OCI-LY1 (cell line): ENCODE measurements at regions not wholly inside any gene's neighbourhood (a gene's known extent, or its start where the extent isn't known, plus 50 kb on each side); places are given as distances from the start of the nearest gene placed in this dataset.

Source experiments
- H2AFZ ChIP-seq: fragments of 200-600 bp; sonication (generic), shearing (Covaris generic); 2 replicates; pipeline ENCODE4 v1.6.0; 2014; ENCODE audit warnings: antibody characterized with exemption, mild to moderate bottlenecking, low read length
- H3F3A ChIP-seq: fragments of 200-600 bp; sonication (generic), shearing (Covaris generic); 2 replicates; pipeline ENCODE4 v1.6.0; 2014; ENCODE audit warnings: mild to moderate bottlenecking, antibody characterized with exemption, low read length, moderate library complexity; ENCODE audit not compliant: insufficient read depth
- H3K27ac ChIP-seq: fragments of 200-600 bp; sonication (generic); 2 replicates; pipeline ENCODE4 v1.5.1; 2014; ENCODE audit warnings: low read length, mixed run types, mild to moderate bottlenecking, low read depth; ENCODE audit not compliant: poor library complexity, severe bottlenecking
- H3K27me3 ChIP-seq: fragments of 200-600 bp; sonication (generic); 2 replicates; pipeline ENCODE4 v1.6.0; 2014; ENCODE audit warnings: antibody characterized with exemption, mild to moderate bottlenecking, low read length, moderate library complexity; ENCODE audit not compliant: insufficient read depth
- H3K36me3 ChIP-seq: fragments of 200-600 bp; sonication (generic); 2 replicates; pipeline ENCODE4 v1.6.1; 2014; ENCODE audit warnings: mild to moderate bottlenecking, antibody characterized with exemption, low read length, moderate library complexity, mixed read lengths; ENCODE audit not compliant: insufficient read depth
- H3K4me1 ChIP-seq: fragments of 200-600 bp; sonication (generic); 2 replicates; pipeline ENCODE4 v1.5.1; 2014; ENCODE audit warnings: mild to moderate bottlenecking, low read length, moderate library complexity; ENCODE audit not compliant: insufficient read depth, severe bottlenecking
- H3K4me2 ChIP-seq: fragments of 200-600 bp; sonication (generic), shearing (Covaris generic); 2 replicates; pipeline ENCODE4 v1.6.1; 2014; ENCODE audit warnings: low read length
- H3K4me3 ChIP-seq: fragments of 200-600 bp; sonication (generic); 2 replicates; pipeline ENCODE4 v1.5.1; 2014; ENCODE audit warnings: low read length, low read depth, mild to moderate bottlenecking, mixed read lengths; ENCODE audit not compliant: poor library complexity, severe bottlenecking
- H3K79me2 ChIP-seq: fragments of 200-600 bp; shearing (Covaris generic); 2 replicates; pipeline ENCODE4 v1.6.1; 2016; ENCODE audit warnings: mixed run types, low read length, mixed read lengths; ENCODE audit not compliant: insufficient read depth
- H3K9ac ChIP-seq: fragments of 200-600 bp; sonication (generic), shearing (Covaris generic); 2 replicates; pipeline ENCODE4 v1.6.1; 2014; ENCODE audit warnings: mild to moderate bottlenecking, low read length, mixed read lengths
- H3K9me2 ChIP-seq: fragments of 200-600 bp; sonication (generic), shearing (Covaris generic); 2 replicates; pipeline ENCODE4 v1.6.1; 2014; ENCODE audit warnings: low read depth, mild to moderate bottlenecking, low read length, mixed read lengths
- H3K9me3 ChIP-seq: fragments of 200-600 bp; shearing (Covaris generic); 2 replicates; pipeline ENCODE4 v1.6.1; 2014; ENCODE audit warnings: low read length, mixed read lengths
- H4K20me1 ChIP-seq: fragments of 200-600 bp; sonication (generic), shearing (Covaris generic); 2 replicates; pipeline ENCODE4 v1.6.0; 2016; ENCODE audit warnings: mild to moderate bottlenecking, low read length; ENCODE audit not compliant: insufficient read depth
- EZH2 ChIP-seq: fragments of 200-600 bp; sonication (generic), shearing (Covaris generic); IDR thresholded peaks from 2 replicates; pipeline ENCODE4 v1.8.0; 2017; ENCODE audit warnings: borderline replicate concordance, mixed run types, mild to moderate bottlenecking, antibody characterized with exemption, low read length, moderate library complexity, mixed read lengths
- TF ChIP-seq, protein P1 (sequence below): fragments of 200-600 bp; sonication (generic), shearing (Covaris generic); IDR thresholded peaks from 2 replicates; pipeline ENCODE4 v1.5.1; 2017; ENCODE audit warnings: mild to moderate bottlenecking, antibody characterized with exemption, low read length, moderate library complexity, mixed read lengths

DNA sequence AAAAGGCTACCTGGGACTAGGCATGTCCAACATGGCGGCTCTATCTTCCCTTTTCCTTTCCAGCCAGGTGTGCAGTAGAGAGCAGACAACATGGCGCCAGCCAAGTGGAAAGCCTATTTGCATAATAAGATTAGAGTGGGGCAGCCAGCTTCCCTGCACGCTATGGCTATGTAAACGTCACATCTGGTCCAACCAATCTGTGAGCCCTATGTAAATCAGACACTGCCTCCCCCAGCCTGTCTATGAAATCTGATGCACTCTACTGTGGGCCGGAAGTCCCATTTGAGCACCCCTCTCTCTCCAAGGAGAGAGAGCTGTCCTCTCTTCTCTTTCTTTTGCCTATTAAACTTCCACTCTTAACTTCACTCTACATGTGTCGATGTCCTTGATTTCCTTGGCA is 984.9 kb upstream of the AUTS2 start:
- H3K4me2 ChIP-seq = no peak overlapping the region
- no peaks in the 10 kb centered on the region for H4K20me1 ChIP-seq
- H3K27ac ChIP-seq = no peak overlapping the region
- no peaks in the 10 kb centered on the region for H3K79me2 ChIP-seq
- no peaks in the 10 kb centered on the region for H3F3A ChIP-seq
- no peak overlapping the region for H3K9ac ChIP-seq
- TF ChIP-seq, protein P1, sequence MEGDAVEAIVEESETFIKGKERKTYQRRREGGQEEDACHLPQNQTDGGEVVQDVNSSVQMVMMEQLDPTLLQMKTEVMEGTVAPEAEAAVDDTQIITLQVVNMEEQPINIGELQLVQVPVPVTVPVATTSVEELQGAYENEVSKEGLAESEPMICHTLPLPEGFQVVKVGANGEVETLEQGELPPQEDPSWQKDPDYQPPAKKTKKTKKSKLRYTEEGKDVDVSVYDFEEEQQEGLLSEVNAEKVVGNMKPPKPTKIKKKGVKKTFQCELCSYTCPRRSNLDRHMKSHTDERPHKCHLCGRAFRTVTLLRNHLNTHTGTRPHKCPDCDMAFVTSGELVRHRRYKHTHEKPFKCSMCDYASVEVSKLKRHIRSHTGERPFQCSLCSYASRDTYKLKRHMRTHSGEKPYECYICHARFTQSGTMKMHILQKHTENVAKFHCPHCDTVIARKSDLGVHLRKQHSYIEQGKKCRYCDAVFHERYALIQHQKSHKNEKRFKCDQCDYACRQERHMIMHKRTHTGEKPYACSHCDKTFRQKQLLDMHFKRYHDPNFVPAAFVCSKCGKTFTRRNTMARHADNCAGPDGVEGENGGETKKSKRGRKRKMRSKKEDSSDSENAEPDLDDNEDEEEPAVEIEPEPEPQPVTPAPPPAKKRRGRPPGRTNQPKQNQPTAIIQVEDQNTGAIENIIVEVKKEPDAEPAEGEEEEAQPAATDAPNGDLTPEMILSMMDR = no peak
- TF ChIP-seq EZH2 = no peak
- H3K9me3 ChIP-seq = peaks cover 16% of the 10 kb centered on the region
- no peaks in the 10 kb centered on the region; the same call in 1 of the 2 replicates for H3K27me3 ChIP-seq
- no peaks in the 10 kb centered on the region for H3K9me2 ChIP-seq
- H2AFZ ChIP-seq = no peak overlapping the region
- no peak overlapping the region for H3K4me3 ChIP-seq
- H3K4me1 ChIP-seq = peaks cover 11% of the 10 kb centered on the region
- H3K36me3 ChIP-seq = no peaks in the 10 kb centered on the region; the same call in 1 of the 2 replicates

DNA sequence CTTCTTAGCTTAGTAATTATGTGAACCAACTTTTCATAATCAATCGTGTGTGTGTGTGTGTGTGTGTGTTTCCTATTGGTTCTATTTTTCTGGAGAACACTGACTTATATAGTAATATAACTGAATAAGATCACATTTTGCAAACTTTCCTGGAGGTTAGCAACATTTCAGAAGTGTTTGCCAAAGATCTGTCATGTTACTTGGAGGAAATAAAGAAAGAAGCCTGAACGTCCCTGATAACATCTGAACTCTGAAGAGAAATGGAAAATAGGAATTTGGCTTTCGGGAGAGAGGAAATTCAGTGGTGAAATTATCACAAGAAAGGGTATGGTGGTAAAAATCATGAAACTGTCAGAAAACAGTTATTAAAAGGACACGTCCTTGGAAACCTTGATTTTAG is 984.4 kb upstream of the AUTS2 start:
- Histone ChIP-seq H2AFZ (no peak overlapping the region), H3K79me2 (no peaks in the 10 kb centered on the region), H3F3A (no peaks in the 10 kb centered on the region), H3K4me3 (no peak overlapping the region), H3K9ac (no peak overlapping the region), H3K4me1 (peaks cover 11% of the 10 kb centered on the region), H3K9me2 (no peaks in the 10 kb centered on the region), H3K9me3 (peaks cover 12% of the 10 kb centered on the region), H3K36me3 (no peaks in the 10 kb centered on the region; the same call in 1 of the 2 replicates), H3K4me2 (no peak overlapping the region), H3K27ac (no peak overlapping the region), H4K20me1 (no peaks in the 10 kb centered on the region), H3K27me3 (no peaks in the 10 kb centered on the region; the same call in 1 of the 2 replicates)
- TF ChIP-seq, protein P1 = no peak
- TF ChIP-seq EZH2 = no peak

DNA sequence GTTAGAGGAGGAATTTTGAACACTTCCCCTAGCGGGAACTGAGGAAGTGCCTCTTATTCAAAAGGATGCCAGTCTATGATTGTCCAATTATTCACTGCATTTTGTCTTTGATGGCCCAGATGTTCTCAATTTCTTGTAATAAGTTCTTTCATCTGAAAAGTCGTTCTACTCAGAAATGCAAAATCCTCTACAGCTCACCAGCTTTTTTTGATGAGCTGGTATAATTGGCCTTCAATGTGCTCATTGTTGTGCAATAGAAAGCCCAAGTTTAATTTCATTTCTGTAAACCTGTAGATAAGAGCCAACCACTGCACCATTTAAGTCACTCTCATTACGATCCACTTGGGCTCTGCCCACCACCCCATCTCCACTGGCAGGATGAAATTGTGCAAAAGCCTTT is 978.7 kb upstream of the AUTS2 start:
- Histone ChIP-seq H3K36me3 (no peaks in the 10 kb centered on the region; the same call in 1 of the 2 replicates), H4K20me1 (no peaks in the 10 kb centered on the region), H3K9me3 (peaks cover 4% of the 10 kb centered on the region; the same call in 1 of the 2 replicates), H3F3A (no peaks in the 10 kb centered on the region), H3K79me2 (no peaks in the 10 kb centered on the region), H2AFZ (no peak overlapping the region), H3K9me2 (no peaks in the 10 kb centered on the region), H3K27ac (no peak overlapping the region), H3K4me2 (no peak overlapping the region), H3K9ac (no peak overlapping the region), H3K27me3 (no peaks in the 10 kb centered on the region; the same call in 1 of the 2 replicates), H3K4me3 (no peak overlapping the region), H3K4me1 (no peaks in the 10 kb centered on the region)
- TF ChIP-seq EZH2 = no peak
- TF ChIP-seq, protein P1 = no peak
